Ovary (tissue), 3 donors: ENCODE measurements at regions not wholly inside any gene's neighbourhood (a gene's known extent, or its start where the extent isn't known, plus 50 kb on each side); places are given as distances from the start of the nearest gene placed in this dataset.

ENCODE experiments used
- CTCF ChIP-seq, 3 donors: fragments of 450-650 bp in 2 of 3; fragments of 200-600 bp in 1 of 3; IDR thresholded peaks; one replicate each; pipeline versions ENCODE4 v1.5.1 to v1.8.0; 2016 to 2022; ENCODE audit warnings: antibody characterized with exemption in 3 of 3, mild to moderate bottlenecking in 1 of 3
- EP300 ChIP-seq: sonication (generic); formaldehyde crosslinking; IDR thresholded peaks from one replicate; pipeline ENCODE4 v1.6.1; 2017; ENCODE audit warnings: antibody characterized with exemption
- POLR2A ChIP-seq: fragments of 450-650 bp; IDR thresholded peaks from one replicate; pipeline ENCODE4 v1.6.1; 2017; ENCODE audit warnings: antibody characterized with exemption, mild to moderate bottlenecking, moderate library complexity
- donor health status: DM: no; HTN: no; CAD: no.

- TF ChIP-seq CTCF (IDR thresholded peaks at IDR 0.05) (no peak), POLR2A (no peak), EP300 (no peak)
Observed at GRCh38 chr2:7748717-7749415, 831.7 kb downstream of the RNF144A start.
